ENCODE measurements at regions not wholly inside any gene's neighbourhood (a gene's known extent, or its start where the extent isn't known, plus 50 kb on each side); places are given as distances from the start of the nearest gene placed in this dataset.

- no peaks in the 10 kb centered on the region for H3K36me3 ChIP-seq (ENCODE audit: low read depth, low read length)
- TF ChIP-seq EZH2phosphoT487 (IDR thresholded peaks at IDR 0.05; ENCODE audit: borderline replicate concordance, low read length) (no peak), CTCF (conservative IDR thresholded peaks at IDR 0.05; ENCODE audit: low read depth, low read length) (no peak), EZH2 (IDR thresholded peaks at IDR 0.05; ENCODE audit: low read length, unreplicated experiment) (no peak)
- H3K4me1 ChIP-seq (ENCODE audit: insufficient read depth, low read length): no peaks in the 10 kb centered on the region
- no peaks in the 10 kb centered on the region for H3K79me2 ChIP-seq (ENCODE audit: low read length)
- BruUV-seq (replicated peaks): no TSS peak
- DNase-seq (no peak), ATAC-seq (no peak)
- H3K9me2 ChIP-seq (replicated peaks; ENCODE audit: low read length): no peaks in the 10 kb centered on the region
- H4K20me1 ChIP-seq (ENCODE audit: low read length): no peaks in the 10 kb centered on the region
- intact Hi-C loops (cut with micrococcal nuclease): no loop called here
- H2AFZ ChIP-seq (ENCODE audit: low read length): no peak overlapping the region
- H3K27me3 ChIP-seq (ENCODE audit: low read length): peaks cover 56% of the 10 kb centered on the region
- H3K27ac ChIP-seq (ENCODE audit: low read length): no peak overlapping the region
- H3F3A ChIP-seq (ENCODE audit: low read length, unreplicated experiment): no peaks in the 10 kb centered on the region
- H3K4me2 ChIP-seq (ENCODE audit: low read length): no peak overlapping the region
- no peaks in the 10 kb centered on the region for H3K9me3 ChIP-seq (ENCODE audit: low read length)
- no peak overlapping the region for H3K4me3 ChIP-seq (ENCODE audit: low read length)
- H3K9ac ChIP-seq (ENCODE audit: low read length): no peak overlapping the region
- ChIA-PET CTCF (no interaction called here), POLR2A (ENCODE audit: unreplicated experiment) (no interaction called here)
Observed at GRCh38 chr5:35362772-35363171, 132.5 kb upstream of the PRLR start.

- no peaks in the 10 kb centered on the region for H3K9me2 ChIP-seq (replicated peaks; ENCODE audit: low read length)
- no peak overlapping the region for H3K9ac ChIP-seq (ENCODE audit: low read length)
- peaks cover 40% of the 10 kb centered on the region for H3K27me3 ChIP-seq (ENCODE audit: low read length)
- DNase-seq (no peak), ATAC-seq (no peak)
- no peaks in the 10 kb centered on the region for H3K79me2 ChIP-seq (ENCODE audit: low read length)
- no peaks in the 10 kb centered on the region for H3F3A ChIP-seq (ENCODE audit: low read length, unreplicated experiment)
- no peaks in the 10 kb centered on the region for H3K36me3 ChIP-seq (ENCODE audit: low read depth, low read length)
- H3K9me3 ChIP-seq (ENCODE audit: low read length): no peaks in the 10 kb centered on the region
- no peak overlapping the region for H3K27ac ChIP-seq (ENCODE audit: low read length)
- H4K20me1 ChIP-seq (ENCODE audit: low read length): no peaks in the 10 kb centered on the region
- ChIA-PET POLR2A (ENCODE audit: unreplicated experiment) (no interaction called here), CTCF (no interaction called here)
- H3K4me3 ChIP-seq (ENCODE audit: low read length): no peak overlapping the region
- no peak overlapping the region for H2AFZ ChIP-seq (ENCODE audit: low read length)
- H3K4me2 ChIP-seq (ENCODE audit: low read length): no peak overlapping the region
- BruUV-seq (replicated peaks): no TSS peak
- TF ChIP-seq EZH2phosphoT487 (IDR thresholded peaks at IDR 0.05; ENCODE audit: borderline replicate concordance, low read length): no peak
- no peak for TF ChIP-seq EZH2 (IDR thresholded peaks at IDR 0.05; ENCODE audit: low read length, unreplicated experiment)
- no peak for TF ChIP-seq CTCF (conservative IDR thresholded peaks at IDR 0.05; ENCODE audit: low read depth, low read length)
- H3K4me1 ChIP-seq (ENCODE audit: insufficient read depth, low read length): no peaks in the 10 kb centered on the region
- intact Hi-C loops (cut with micrococcal nuclease): no loop called here
Observed at GRCh38 chr5:35360671-35361070, 130.4 kb upstream of the PRLR start.

GRCh38 chr5:35359859-35360258, 129.6 kb upstream of the PRLR start:
- Histone ChIP-seq H3K9me3 (ENCODE audit: low read length) (no peaks in the 10 kb centered on the region), H3K4me1 (ENCODE audit: insufficient read depth, low read length) (no peaks in the 10 kb centered on the region), H3K36me3 (ENCODE audit: low read depth, low read length) (no peaks in the 10 kb centered on the region), H3K9me2 (replicated peaks; ENCODE audit: low read length) (no peaks in the 10 kb centered on the region), H2AFZ (ENCODE audit: low read length) (no peak overlapping the region), H3F3A (ENCODE audit: low read length, unreplicated experiment) (no peaks in the 10 kb centered on the region), H3K27ac (ENCODE audit: low read length) (no peak overlapping the region), H3K9ac (ENCODE audit: low read length) (no peak overlapping the region), H3K4me3 (ENCODE audit: low read length) (no peak overlapping the region), H3K4me2 (ENCODE audit: low read length) (no peak overlapping the region), H4K20me1 (ENCODE audit: low read length) (no peaks in the 10 kb centered on the region), H3K27me3 (ENCODE audit: low read length) (peaks cover 40% of the 10 kb centered on the region), H3K79me2 (ENCODE audit: low read length) (no peaks in the 10 kb centered on the region)
- BruUV-seq (replicated peaks): no TSS peak
- no peak for TF ChIP-seq EZH2phosphoT487 (IDR thresholded peaks at IDR 0.05; ENCODE audit: borderline replicate concordance, low read length)
- TF ChIP-seq CTCF (conservative IDR thresholded peaks at IDR 0.05; ENCODE audit: low read depth, low read length): no peak
- TF ChIP-seq EZH2 (IDR thresholded peaks at IDR 0.05; ENCODE audit: low read length, unreplicated experiment): no peak
- DNase-seq (no peak), ATAC-seq (no peak)
- intact Hi-C loops (cut with micrococcal nuclease): no loop called here
- ChIA-PET CTCF (no interaction called here), POLR2A (ENCODE audit: unreplicated experiment) (no interaction called here)

Data from PC-3 (cell line).